Left lung (tissue), 4 donors: ENCODE measurements at regions not wholly inside any gene's neighbourhood (a gene's known extent, or its start where the extent isn't known, plus 50 kb on each side); places are given as distances from the start of the nearest gene placed in this dataset.

Experiments
- ATAC-seq: fragments of 200-7000 bp; cut with Tn5 transposase; one replicate; pipeline ENCODE4 v1.9.1; 2020; ENCODE audit warnings: moderate library complexity
- DNase-seq, 4 donors: peaks; one replicate each; pipeline ENCODE4 v3.0.0-alpha.2; 2013 to 2020
- H3K27ac ChIP-seq, 2 donors: fragments of 200-600 bp; sonication (generic) in 1 of 2; one replicate each; pipeline versions ENCODE4 v1.5.0 to v1.8.0; 2020 to 2021
- H3K27me3 ChIP-seq, 2 donors: fragments of 200-600 bp; sonication (generic) in 1 of 2; one replicate each; pipeline versions ENCODE4 v1.5.0 to v1.8.0; 2020 to 2021
- H3K36me3 ChIP-seq, 2 donors: fragments of 200-600 bp; sonication (generic) in 1 of 2; one replicate each; pipeline versions ENCODE4 v1.5.0 to v1.8.0; 2020 to 2021
- H3K4me1 ChIP-seq, 2 donors: fragments of 200-600 bp; one replicate each; pipeline ENCODE4 v1.8.0; 2021
- H3K4me3 ChIP-seq, 2 donors: fragments of 200-600 bp; sonication (generic) in 1 of 2; one replicate each; pipeline versions ENCODE4 v1.5.0 to v1.8.0; 2020 to 2021; ENCODE audit warnings: mild to moderate bottlenecking in 1 of 2
- H3K9me3 ChIP-seq, 2 donors: fragments of 200-600 bp; sonication (generic) in 1 of 2; one replicate each; pipeline versions ENCODE4 v1.5.0 to v1.8.0; 2020 to 2021
- intact Hi-C, 2 donors: fragments of 100-400 bp; cut with DNase I; formaldehyde crosslinking; loops; one replicate each; pipeline versions ENCODE4 v1.11.2 to v1.14.2; 2022
- TF ChIP-seq, protein P1 (sequence below), 2 donors: fragments of 200-600 bp; sonication (generic) in 1 of 2; IDR thresholded peaks; one replicate each; pipeline versions ENCODE4 v1.5.0 to v1.8.0; 2021; ENCODE audit warnings: antibody characterized with exemption in 2 of 2
- donor health status: DM: no; HTN: yes; CAD: no.
- donor health status: DM: no; HTN: no; CAD: no.

DNA sequence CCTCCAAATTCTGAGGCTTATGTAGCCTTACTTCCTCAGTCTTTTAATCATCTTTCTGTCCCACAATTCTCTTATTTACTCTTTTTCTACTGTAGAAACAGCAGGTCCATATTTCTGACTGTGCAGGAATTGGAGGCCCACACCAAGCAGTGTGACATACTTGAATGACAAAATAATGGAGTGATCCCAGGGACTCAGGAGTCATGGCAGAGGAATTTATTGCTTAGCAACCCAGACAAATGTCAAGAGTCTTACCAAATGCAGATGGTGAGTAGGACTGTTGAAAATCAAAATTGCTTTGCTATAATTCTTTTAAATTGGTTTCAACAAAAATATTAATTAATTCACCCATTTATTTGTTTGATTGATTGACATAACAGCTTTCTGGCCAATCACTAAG, 59.9 kb downstream of the HTR1B start:
- Histone ChIP-seq H3K4me3 (no peak overlapping the region), H3K27ac (no peak overlapping the region), H3K4me1 (no peaks in the 10 kb centered on the region), H3K9me3 (no peaks in the 10 kb centered on the region), H3K27me3 (no peaks in the 10 kb centered on the region), H3K36me3 (no peaks in the 10 kb centered on the region)
- intact Hi-C loops = no loop called here
- TF ChIP-seq, protein P1, sequence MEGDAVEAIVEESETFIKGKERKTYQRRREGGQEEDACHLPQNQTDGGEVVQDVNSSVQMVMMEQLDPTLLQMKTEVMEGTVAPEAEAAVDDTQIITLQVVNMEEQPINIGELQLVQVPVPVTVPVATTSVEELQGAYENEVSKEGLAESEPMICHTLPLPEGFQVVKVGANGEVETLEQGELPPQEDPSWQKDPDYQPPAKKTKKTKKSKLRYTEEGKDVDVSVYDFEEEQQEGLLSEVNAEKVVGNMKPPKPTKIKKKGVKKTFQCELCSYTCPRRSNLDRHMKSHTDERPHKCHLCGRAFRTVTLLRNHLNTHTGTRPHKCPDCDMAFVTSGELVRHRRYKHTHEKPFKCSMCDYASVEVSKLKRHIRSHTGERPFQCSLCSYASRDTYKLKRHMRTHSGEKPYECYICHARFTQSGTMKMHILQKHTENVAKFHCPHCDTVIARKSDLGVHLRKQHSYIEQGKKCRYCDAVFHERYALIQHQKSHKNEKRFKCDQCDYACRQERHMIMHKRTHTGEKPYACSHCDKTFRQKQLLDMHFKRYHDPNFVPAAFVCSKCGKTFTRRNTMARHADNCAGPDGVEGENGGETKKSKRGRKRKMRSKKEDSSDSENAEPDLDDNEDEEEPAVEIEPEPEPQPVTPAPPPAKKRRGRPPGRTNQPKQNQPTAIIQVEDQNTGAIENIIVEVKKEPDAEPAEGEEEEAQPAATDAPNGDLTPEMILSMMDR (IDR thresholded peaks at IDR 0.05) = no peak
- no peak for DNase-seq
- ATAC-seq = peak; percentile 63

DNA sequence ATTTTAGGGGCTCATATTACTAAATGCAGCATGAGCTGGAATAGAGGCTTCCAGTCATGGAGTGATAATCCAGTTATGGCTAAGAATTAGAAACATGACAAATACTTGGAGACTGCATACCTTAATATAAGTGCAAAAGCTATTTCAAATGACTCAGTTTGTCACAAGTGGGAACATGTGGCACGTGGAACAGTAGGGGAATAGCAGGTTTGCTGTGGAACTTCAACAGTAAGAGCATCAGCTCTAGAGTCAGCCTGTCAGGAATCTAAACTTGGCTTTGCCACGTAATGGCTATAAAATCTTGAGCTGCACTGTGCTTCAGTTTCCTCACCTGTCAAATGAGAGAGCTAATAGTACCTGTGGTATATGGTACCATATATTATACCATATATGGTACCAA, 62.1 kb downstream of the HTR1B start:
- no peak for ATAC-seq

DNA sequence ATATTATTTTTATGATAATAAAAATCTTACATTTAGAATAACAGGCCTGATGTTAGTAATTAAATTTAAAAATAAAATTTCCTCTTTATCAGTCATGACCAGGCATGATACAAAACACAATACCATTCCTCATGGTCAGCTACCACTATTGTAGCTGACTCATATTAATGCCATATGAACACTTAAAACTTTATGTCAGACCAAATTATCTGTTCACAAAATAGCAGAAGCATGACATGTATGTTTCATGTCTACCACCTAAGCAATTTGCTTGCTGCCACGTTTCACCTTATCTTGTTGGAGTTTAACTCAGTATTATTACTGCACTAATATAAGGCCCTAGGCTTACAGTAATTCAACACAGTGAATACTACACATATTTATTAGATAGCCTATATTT, 65.7 kb downstream of the HTR1B start:
- Histone ChIP-seq H3K27ac (no peak overlapping the region), H3K4me3 (no peak overlapping the region), H3K4me1 (no peaks in the 10 kb centered on the region), H3K27me3 (no peaks in the 10 kb centered on the region), H3K9me3 (peaks cover 0 to 3% of the 10 kb centered on the region in 2 donors), H3K36me3 (no peaks in the 10 kb centered on the region)
- intact Hi-C loops = no loop called here
- TF ChIP-seq, protein P1 (IDR thresholded peaks at IDR 0.05) = no peak
- DNase-seq (no peak), ATAC-seq (no peak)

More for the DNA sequence above, 62.1 kb downstream of the HTR1B start:
- H3K27me3 ChIP-seq = no peaks in the 10 kb centered on the region
- no peaks in the 10 kb centered on the region for H3K4me1 ChIP-seq
- TF ChIP-seq, protein P1 (IDR thresholded peaks at IDR 0.05) = no peak
- no peak overlapping the region for H3K4me3 ChIP-seq
- intact Hi-C loops = no loop called here
- no peak for DNase-seq
- no peak overlapping the region for H3K27ac ChIP-seq
- no peaks in the 10 kb centered on the region for H3K36me3 ChIP-seq
- peaks cover 0 to 3% of the 10 kb centered on the region in 2 donors for H3K9me3 ChIP-seq

DNA sequence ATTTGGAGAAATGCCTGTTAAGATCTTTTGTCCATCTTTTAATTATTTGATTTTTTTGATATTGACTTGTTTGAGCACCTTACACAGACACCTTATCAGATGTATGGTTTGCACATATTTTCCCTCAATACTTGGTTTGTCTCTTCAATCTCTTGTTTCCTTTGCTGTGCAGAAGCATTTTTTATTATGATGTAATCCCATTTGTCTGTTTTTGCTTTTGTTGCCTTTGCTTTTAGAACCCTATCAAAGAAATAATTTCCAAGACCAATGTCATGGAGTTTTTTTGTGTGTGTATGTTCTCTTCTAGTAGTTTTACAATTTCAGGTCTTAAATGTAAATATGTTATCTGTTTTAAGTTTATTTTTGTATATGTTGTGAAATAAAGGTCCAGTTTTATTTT, 73.9 kb downstream of the HTR1B start:
- Histone ChIP-seq H3K27ac (no peak overlapping the region), H3K36me3 (no peaks in the 10 kb centered on the region), H3K4me3 (no peak overlapping the region), H3K27me3 (no peaks in the 10 kb centered on the region), H3K9me3 (no peaks in the 10 kb centered on the region), H3K4me1 (no peaks in the 10 kb centered on the region)
- intact Hi-C loops = no loop called here
- DNase-seq (no peak), ATAC-seq (no peak)
- TF ChIP-seq, protein P1 (IDR thresholded peaks at IDR 0.05) = no peak

DNA sequence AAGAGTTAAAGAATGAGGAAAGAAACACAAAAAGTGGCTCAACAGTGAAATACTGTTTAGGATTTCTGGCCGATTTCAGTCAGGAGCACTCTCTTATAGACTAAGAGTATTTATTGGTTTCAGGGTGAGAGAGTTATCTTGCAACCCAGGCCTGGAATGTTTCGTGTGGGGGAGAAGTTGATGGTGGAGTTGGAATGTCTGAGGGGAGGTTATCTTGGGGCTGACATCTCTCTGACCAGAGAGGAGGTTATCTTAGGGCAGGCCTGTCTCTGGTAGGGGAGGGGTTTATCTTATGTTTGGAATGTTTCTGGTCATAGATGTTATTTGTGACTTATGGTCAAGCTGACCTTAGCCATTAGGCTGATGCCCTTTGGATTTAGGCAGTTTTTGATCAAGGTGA, 80.3 kb downstream of the HTR1B start:
- Histone ChIP-seq H3K4me3 (no peak overlapping the region), H3K9me3 (no peaks in the 10 kb centered on the region), H3K27me3 (no peaks in the 10 kb centered on the region), H3K36me3 (no peaks in the 10 kb centered on the region), H3K4me1 (no peaks in the 10 kb centered on the region), H3K27ac (no peak overlapping the region)
- ATAC-seq = no peak
- intact Hi-C loops = no loop called here
- TF ChIP-seq, protein P1 (IDR thresholded peaks at IDR 0.05) = no peak
- no peak for DNase-seq
